ENCODE measurements at regions not wholly inside any gene's neighbourhood (a gene's known extent, or its start where the extent isn't known, plus 50 kb on each side); places are given as distances from the start of the nearest gene placed in this dataset.

- Histone ChIP-seq H3K27ac (no peak overlapping the region), H3K36me3 (no peaks in the 10 kb centered on the region), H3K27me3 (no peaks in the 10 kb centered on the region), H3K9me3 (peaks cover 0 to 5% (median 0%) of the 10 kb centered on the region in 3 donors), H3K4me3 (no peak overlapping the region), H3K4me1 (peaks cover 0 to 28% (median 10%) of the 10 kb centered on the region in 3 donors)
- no peak for ATAC-seq
- TF ChIP-seq EP300 (IDR thresholded peaks at IDR 0.05): no peak
- TF ChIP-seq POLR2A (IDR thresholded peaks at IDR 0.05): no peak
- TF ChIP-seq POLR2AphosphoS5 (IDR thresholded peaks at IDR 0.05): no peak
- TF ChIP-seq CTCF (IDR thresholded peaks at IDR 0.05): no peak
- WGBS, 2 donors (ENCODE audit: low coverage in 1 of 2): 78 to 85% methylated on average over 3 of the region's 3 CpGs
These were observed 336.8 kb upstream of the RGS6 start for GRCh38 chr14:71595441-71595840.

GRCh38 chr14:71597287-71597920 is 334.8 kb upstream of the RGS6 start:
- no peaks in the 10 kb centered on the region for H3K27me3 ChIP-seq
- peaks cover 0 to 14% (median 0%) of the 10 kb centered on the region in 3 donors for H3K9me3 ChIP-seq
- TF ChIP-seq EP300 (IDR thresholded peaks at IDR 0.05): no peak
- TF ChIP-seq CTCF (IDR thresholded peaks at IDR 0.05): no peak
- no peak for TF ChIP-seq POLR2A (IDR thresholded peaks at IDR 0.05)
- TF ChIP-seq POLR2AphosphoS5 (IDR thresholded peaks at IDR 0.05): no peak
- WGBS, 2 donors (ENCODE audit: low coverage in 1 of 2): 77 to 82% methylated on average over 2 of the region's 2 CpGs
- no peak overlapping the region for H3K27ac ChIP-seq
- peaks cover 0 to 19% (median 6%) of the 10 kb centered on the region in 3 donors for H3K4me1 ChIP-seq
- H3K36me3 ChIP-seq: no peaks in the 10 kb centered on the region
- no peak for ATAC-seq
- no peak overlapping the region for H3K4me3 ChIP-seq

- ATAC-seq: no peak
- peaks cover 0 to 15% (median 4%) of the 10 kb centered on the region in 3 donors for H3K4me1 ChIP-seq
- H3K9me3 ChIP-seq: peaks cover 0 to 14% (median 0%) of the 10 kb centered on the region in 3 donors
- no peaks in the 10 kb centered on the region for H3K36me3 ChIP-seq
- H3K27ac ChIP-seq: no peak overlapping the region
- TF ChIP-seq EP300 (IDR thresholded peaks at IDR 0.05) (no peak), POLR2AphosphoS5 (IDR thresholded peaks at IDR 0.05) (no peak), CTCF (IDR thresholded peaks at IDR 0.05) (no peak), POLR2A (IDR thresholded peaks at IDR 0.05) (no peak)
- H3K27me3 ChIP-seq: no peaks in the 10 kb centered on the region
- WGBS, 2 donors (ENCODE audit: low coverage in 1 of 2): 87 to 96% methylated on average over 3 to 4 of the region's 4 CpGs
- no peak overlapping the region for H3K4me3 ChIP-seq
These were observed 334.1 kb upstream of the RGS6 start for GRCh38 chr14:71597955-71598660.

- no peaks in the 10 kb centered on the region for H3K36me3 ChIP-seq
- TF ChIP-seq POLR2A (IDR thresholded peaks at IDR 0.05) (no peak), CTCF (IDR thresholded peaks at IDR 0.05) (no peak)
- 92 to 97% methylated on average over 2 of the region's 2 CpGs for WGBS, 2 donors (ENCODE audit: low coverage in 1 of 2)
- peaks cover 0 to 5% (median 0%) of the 10 kb centered on the region in 3 donors for H3K4me1 ChIP-seq
- peaks cover 0 to 14% (median 0%) of the 10 kb centered on the region in 3 donors for H3K9me3 ChIP-seq
- H3K27ac ChIP-seq: no peak overlapping the region
- no peaks in the 10 kb centered on the region for H3K27me3 ChIP-seq
- no peak overlapping the region for H3K4me3 ChIP-seq
- no peak for ATAC-seq
These were observed 331.9 kb upstream of the RGS6 start for GRCh38 chr14:71600309-71600708.

GRCh38 chr14:71602524-71602923 is 329.7 kb upstream of the RGS6 start:
- Histone ChIP-seq H3K36me3 (no peaks in the 10 kb centered on the region), H3K4me3 (no peak overlapping the region), H3K9me3 (peaks cover 0 to 14% (median 0%) of the 10 kb centered on the region in 3 donors), H3K27ac (no peak overlapping the region), H3K4me1 (no peaks in the 10 kb centered on the region), H3K27me3 (no peaks in the 10 kb centered on the region)
- no peak for ATAC-seq
- 100% methylated on average over 1 to 2 of the region's 5 CpGs for WGBS, 2 donors (ENCODE audit: low coverage in 1 of 2)
- TF ChIP-seq EP300 (IDR thresholded peaks at IDR 0.05): no peak
- no peak for TF ChIP-seq POLR2AphosphoS5 (IDR thresholded peaks at IDR 0.05)
- no peak for TF ChIP-seq POLR2A (IDR thresholded peaks at IDR 0.05)
- no peak for TF ChIP-seq CTCF (IDR thresholded peaks at IDR 0.05)
